Esophagus mucosa (tissue), 1 donor: ENCODE measurements at regions not wholly inside any gene's neighbourhood (a gene's known extent, or its start where the extent isn't known, plus 50 kb on each side); places are given as distances from the start of the nearest gene placed in this dataset.

Experiments used
- ATAC-seq: fragments of 200-7000 bp; cut with Tn5 transposase; one replicate; pipeline ENCODE4 v1.9.1; 2020
- donor health status: DM: yes; HTN: yes; CAD: no.

GRCh38 chr3:150090006-150090405 is 119.3 kb upstream of the PFN2 start:
- no peak for ATAC-seq

DNA sequence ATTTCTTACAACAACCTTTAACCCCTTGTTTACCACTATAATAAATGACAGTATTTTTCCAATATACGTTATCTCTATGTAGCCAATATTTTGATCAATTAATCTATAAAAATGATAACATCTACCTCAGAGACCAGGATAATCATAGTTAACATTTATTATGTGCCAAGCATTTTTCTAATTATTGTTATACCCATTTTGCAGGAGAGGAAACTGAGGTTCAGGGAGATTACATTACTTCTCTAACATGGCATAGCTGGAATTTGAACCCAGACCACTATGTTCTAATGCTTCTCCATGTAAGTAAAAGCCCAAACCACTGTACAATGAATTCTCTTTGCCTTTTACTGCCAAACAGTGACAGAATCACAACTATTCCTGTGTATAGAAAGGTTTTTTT is 113.4 kb upstream of the PFN2 start:
- no peak for ATAC-seq

DNA sequence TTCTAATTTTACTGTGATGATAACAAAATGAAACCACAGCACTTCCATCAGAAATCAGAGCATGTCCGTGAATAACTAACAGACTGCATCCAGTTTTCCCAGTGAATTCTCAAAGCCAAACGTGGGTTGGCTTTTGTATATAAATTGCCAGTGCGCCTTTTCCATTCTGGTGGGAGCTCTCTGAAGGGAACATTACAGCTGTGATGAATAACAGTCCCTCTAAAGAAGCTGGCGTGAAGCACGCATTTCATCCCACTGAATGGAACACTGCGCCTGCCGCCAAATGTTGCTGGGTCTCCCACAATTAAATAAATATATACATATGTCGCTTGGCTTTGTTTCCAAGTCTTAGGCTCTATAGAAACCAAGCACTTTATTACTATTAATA is 113.0 kb upstream of the PFN2 start:
- ATAC-seq, result no peak

- no peak for ATAC-seq
These were observed 112.4 kb upstream of the PFN2 start for GRCh38 chr3:150082898-150083654.

DNA sequence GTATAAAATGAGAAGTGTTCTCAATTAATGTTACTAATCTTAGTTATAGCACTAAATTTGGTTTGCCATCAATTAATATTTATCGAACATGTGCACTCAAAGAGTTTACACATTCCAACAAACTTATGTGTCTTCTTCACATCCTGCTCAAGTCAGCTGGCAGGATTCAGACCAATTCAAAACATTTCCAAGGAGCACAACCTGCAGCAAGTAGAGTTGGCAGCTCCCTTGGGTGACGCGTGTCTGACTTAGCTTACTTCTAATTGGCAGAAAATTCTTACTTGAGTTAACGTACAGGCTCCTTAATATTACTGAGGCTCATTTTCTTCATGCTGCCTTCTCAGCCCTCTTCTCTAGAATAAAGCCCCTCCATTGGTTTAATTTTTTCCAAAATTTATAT is 110.4 kb upstream of the PFN2 start:
- ATAC-seq, result peak; percentile 26

DNA sequence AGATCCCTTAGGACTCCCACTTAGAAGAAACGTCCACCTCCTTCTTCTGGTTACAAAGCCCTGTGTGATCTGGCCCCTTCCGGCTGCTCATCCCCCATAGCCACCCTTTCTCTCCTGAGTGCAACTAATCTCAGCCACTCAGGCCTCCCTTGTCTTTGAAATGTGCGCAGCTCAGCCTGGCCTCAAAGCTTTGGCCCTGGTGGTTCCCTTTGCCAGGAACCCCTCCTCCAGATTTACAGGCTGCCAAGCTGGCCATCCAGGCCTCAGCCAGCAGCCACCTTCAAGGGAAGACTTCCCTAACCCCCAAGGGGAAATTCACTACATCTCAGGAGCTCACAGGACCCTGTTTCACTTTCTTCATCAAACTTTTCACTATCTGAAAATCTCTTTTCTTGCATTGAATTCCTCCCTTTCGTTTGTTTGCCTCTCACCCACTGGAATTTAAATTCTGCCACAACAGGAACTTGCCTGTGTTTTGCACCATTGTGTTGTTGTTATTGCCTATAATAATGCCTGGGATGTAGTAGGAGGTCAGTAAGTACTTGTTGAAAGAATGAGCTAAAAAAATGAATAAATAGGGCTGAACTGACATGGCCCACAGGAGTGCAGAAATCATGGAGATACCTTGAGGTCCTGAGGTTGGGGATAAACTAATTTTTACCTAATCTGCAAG is 109.5 kb upstream of the PFN2 start:
- ATAC-seq, result no peak

GRCh38 chr3:150079029-150079739 is 108.5 kb upstream of the PFN2 start:
- ATAC-seq, result peak; percentile 65

GRCh38 chr3:150077581-150078247 is 107.0 kb upstream of the PFN2 start:
- ATAC-seq, result no peak

- ATAC-seq, result no peak
These were observed 106.4 kb upstream of the PFN2 start for GRCh38 chr3:150077107-150077506.

- ATAC-seq, result no peak
These were observed 105.7 kb upstream of the PFN2 start for GRCh38 chr3:150076443-150076842.

DNA sequence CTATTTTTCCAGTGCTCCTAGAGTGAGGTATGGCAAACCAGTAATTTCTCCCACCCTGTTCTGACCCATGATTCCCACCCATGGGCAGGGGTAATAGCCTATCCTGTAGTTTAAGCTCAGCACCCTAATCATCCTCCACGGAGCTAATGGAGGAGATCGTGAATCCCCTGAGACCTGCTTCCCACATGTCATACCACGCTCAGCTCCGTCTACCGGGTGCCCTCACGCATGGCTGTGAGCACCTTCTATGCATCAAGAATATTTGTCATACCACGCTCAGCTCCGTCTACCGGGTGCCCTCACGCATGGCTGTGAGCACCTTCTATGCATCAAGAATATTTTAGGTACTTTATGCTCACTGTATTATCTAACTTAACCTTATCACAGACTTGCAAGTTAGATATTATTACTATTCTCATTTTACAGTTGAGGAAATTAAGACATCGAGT is 104.7 kb upstream of the PFN2 start:
- ATAC-seq, result no peak

- no peak for ATAC-seq
These were observed 104.2 kb upstream of the PFN2 start for GRCh38 chr3:150074697-150075416.

DNA sequence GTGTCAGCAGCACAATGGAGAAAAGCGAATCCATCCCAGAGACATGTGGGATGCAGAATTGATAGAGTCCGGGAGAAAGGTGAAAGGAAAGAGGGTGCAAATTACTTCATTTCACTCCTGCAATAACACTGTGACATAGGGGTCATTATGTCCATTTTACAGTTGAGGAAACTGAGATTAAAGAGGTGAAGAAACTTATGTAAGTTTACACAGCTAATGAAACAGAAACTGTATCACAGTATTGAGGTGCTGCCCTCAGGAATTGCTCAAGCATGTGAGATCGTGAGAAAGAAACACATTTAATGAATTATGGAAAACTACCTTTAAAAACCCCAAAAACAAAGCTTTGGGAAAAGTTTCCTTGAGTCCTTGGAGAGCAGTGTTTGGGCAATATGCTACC is 103.6 kb upstream of the PFN2 start:
- ATAC-seq, result no peak

GRCh38 chr3:150073513-150073912 is 102.8 kb upstream of the PFN2 start:
- ATAC-seq, result no peak

DNA sequence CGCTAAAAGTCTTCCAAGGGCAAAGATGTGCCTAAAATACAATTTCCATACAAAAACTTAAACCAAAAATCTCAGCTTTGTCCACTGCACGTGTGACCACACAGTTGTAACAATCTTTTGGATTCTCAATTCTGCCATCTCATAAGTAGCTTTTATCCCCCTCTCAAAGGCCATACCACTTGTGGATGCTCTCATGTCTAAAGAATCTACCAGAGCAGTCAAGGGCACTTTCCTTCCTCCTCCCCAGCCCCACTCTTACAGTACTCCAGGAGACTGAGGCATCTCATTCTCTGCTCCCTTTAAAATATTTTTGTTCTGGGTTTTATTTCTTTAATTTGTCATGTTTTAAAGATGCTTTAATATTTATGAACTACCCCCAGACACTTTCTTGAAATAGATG is 102.3 kb upstream of the PFN2 start:
- ATAC-seq, result no peak

DNA sequence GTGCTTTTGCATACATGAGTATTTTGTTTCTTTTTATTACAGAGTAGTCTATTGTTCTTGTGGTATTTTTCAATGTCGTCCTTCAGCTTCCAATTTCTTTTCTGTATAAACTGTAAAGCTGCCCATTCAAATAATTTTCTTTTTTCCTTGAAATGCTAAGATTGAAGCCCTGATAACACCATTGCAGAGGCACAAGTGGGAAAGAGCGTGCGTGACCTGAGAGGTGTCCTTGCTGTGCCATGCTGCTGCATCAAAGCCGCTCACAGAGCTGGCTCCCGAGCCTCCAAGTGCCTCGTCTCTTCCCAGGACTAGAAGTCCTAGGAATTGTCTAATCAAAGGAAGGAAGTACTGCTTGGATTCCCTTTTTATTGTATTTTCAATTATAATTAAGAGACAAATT is 101.9 kb upstream of the PFN2 start:
- ATAC-seq, result no peak

- ATAC-seq, result no peak
These were observed 99.6 kb upstream of the PFN2 start for GRCh38 chr3:150070271-150070670.

- no peak for ATAC-seq
These were observed 98.9 kb upstream of the PFN2 start for GRCh38 chr3:150069633-150070032.

GRCh38 chr3:150069154-150069527 is 98.4 kb upstream of the PFN2 start:
- ATAC-seq, result no peak

GRCh38 chr3:150068440-150069153 is 97.9 kb upstream of the PFN2 start:
- no peak for ATAC-seq

DNA sequence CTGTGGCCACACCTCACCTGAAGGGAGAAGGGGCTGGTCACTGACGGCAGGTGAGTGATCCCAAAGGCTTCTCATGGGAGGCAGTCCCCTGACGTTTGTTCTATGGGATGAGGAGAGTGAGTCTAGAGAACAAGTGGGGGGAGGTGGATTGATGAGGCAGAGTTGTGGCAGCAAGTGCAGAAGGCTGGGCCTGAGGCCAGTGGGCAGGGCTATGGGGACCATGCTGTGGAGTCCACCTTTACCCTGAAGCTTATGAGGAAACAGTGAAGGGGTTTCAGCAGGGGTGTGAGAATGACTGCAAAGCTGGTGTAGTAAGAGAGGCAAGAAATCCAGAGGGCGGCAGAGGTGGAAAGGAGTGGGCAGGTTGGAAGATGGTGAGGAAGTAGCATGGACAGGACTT is 96.9 kb upstream of the PFN2 start:
- no peak for ATAC-seq

- ATAC-seq, result no peak
These were observed 94.3 kb upstream of the PFN2 start for GRCh38 chr3:150064971-150065370.
